HFFc6 (cell line): ENCODE measurements at regions not wholly inside any gene's neighbourhood (a gene's known extent, or its start where the extent isn't known, plus 50 kb on each side); places are given as distances from the start of the nearest gene placed in this dataset.

Experiments used
- DNase-seq: peaks from one replicate; pipeline ENCODE4 v3.0.0-alpha.2; 2018
- H3K27ac Mint-ChIP-seq: 2 replicates; pipeline ENCODE4 v1.8.0; 2020; ENCODE audit warnings: mild to moderate bottlenecking, mixed read lengths
- H3K27me3 Mint-ChIP-seq: 2 replicates; pipeline ENCODE4 v1.8.0; 2021; ENCODE audit warnings: mild to moderate bottlenecking, moderate library complexity, mixed read lengths; ENCODE audit not compliant: insufficient read depth
- H3K36me3 Mint-ChIP-seq: 2 replicates; pipeline ENCODE4 v1.8.0; 2021; ENCODE audit warnings: low read depth, mixed read lengths
- H3K4me1 Mint-ChIP-seq: 2 replicates; pipeline ENCODE4 v1.8.0; 2020; ENCODE audit warnings: low read depth, mixed read lengths
- H3K4me3 Mint-ChIP-seq: 2 replicates; pipeline ENCODE4 v1.8.0; 2020; ENCODE audit warnings: mild to moderate bottlenecking, moderate library complexity, mixed read lengths
- H3K9me3 Mint-ChIP-seq: 2 replicates; pipeline ENCODE4 v1.8.0; 2020; ENCODE audit warnings: mild to moderate bottlenecking, mixed read lengths
- CTCF ChIP-seq: fragments of 200-600 bp; sonication (generic); IDR thresholded peaks from 2 replicates; pipeline ENCODE4 v1.5.0; 2021; ENCODE audit warnings: antibody characterized with exemption, mild to moderate bottlenecking

GRCh38 chr19:7415163-7415856 is 66.6 kb downstream of the ARHGEF18 start:
- no peak for TF ChIP-seq CTCF
- DNase-seq: no peak
- H3K27ac Mint-ChIP-seq: no peak overlapping the region
- peaks cover 12% of the 10 kb centered on the region for H3K36me3 Mint-ChIP-seq
- no peaks in the 10 kb centered on the region for H3K9me3 Mint-ChIP-seq
- peaks cover 10% of the 10 kb centered on the region for H3K4me1 Mint-ChIP-seq
- H3K27me3 Mint-ChIP-seq: no peaks in the 10 kb centered on the region
- H3K4me3 Mint-ChIP-seq: no peak overlapping the region

GRCh38 chr19:7415857-7416371 is 67.2 kb downstream of the ARHGEF18 start:
- no peak for TF ChIP-seq CTCF
- no peak for DNase-seq
- Mint-ChIP-seq H3K9me3 (no peaks in the 10 kb centered on the region), H3K27ac (no peak overlapping the region; the same call in 1 of the 2 replicates), H3K4me3 (no peak overlapping the region), H3K36me3 (peaks cover 12% of the 10 kb centered on the region), H3K27me3 (no peaks in the 10 kb centered on the region), H3K4me1 (peaks cover 10% of the 10 kb centered on the region)

- Mint-ChIP-seq H3K27ac (peak overlapping the region; percentile 51), H3K27me3 (no peaks in the 10 kb centered on the region), H3K9me3 (no peaks in the 10 kb centered on the region), H3K4me3 (no peak overlapping the region), H3K36me3 (peaks cover 14% of the 10 kb centered on the region), H3K4me1 (peaks cover 22% of the 10 kb centered on the region)
- peak; percentile 17 for DNase-seq
- TF ChIP-seq CTCF: no peak
Observed at GRCh38 chr19:7417671-7418324, 69.1 kb downstream of the ARHGEF18 start.

- no peak for TF ChIP-seq CTCF
- Mint-ChIP-seq H3K27ac (no peak overlapping the region), H3K4me3 (no peak overlapping the region), H3K9me3 (no peaks in the 10 kb centered on the region), H3K4me1 (peaks cover 22% of the 10 kb centered on the region), H3K27me3 (no peaks in the 10 kb centered on the region), H3K36me3 (peaks cover 11% of the 10 kb centered on the region)
- DNase-seq: no peak
Observed at GRCh38 chr19:7418596-7418995, 69.9 kb downstream of the ARHGEF18 start.

GRCh38 chr19:7419153-7419552 is 69.7 kb downstream of the PEX11G start:
- Mint-ChIP-seq H3K27ac (no peak overlapping the region), H3K4me1 (peaks cover 22% of the 10 kb centered on the region), H3K27me3 (no peaks in the 10 kb centered on the region), H3K4me3 (no peak overlapping the region), H3K36me3 (peaks cover 11% of the 10 kb centered on the region), H3K9me3 (no peaks in the 10 kb centered on the region)
- no peak for TF ChIP-seq CTCF
- no peak for DNase-seq
